PC-3 (cell line): ENCODE measurements at regions not wholly inside any gene's neighbourhood (a gene's known extent, or its start where the extent isn't known, plus 50 kb on each side); places are given as distances from the start of the nearest gene placed in this dataset.
"Not testable (repeated sequence)": the region's sequence is repeated elsewhere in the genome, so short reads cannot be mapped to it uniquely, and the experiment has no call there.

ENCODE experiments used
- ATAC-seq: fragments of 200-7000 bp; cut with Tn5 transposase; 2 replicates; pipeline ENCODE4 v1.9.1; 2020; ENCODE audit warnings: mild to moderate bottlenecking, moderate library complexity
- BruUV-seq: library from RNA; stranded (reverse); fragments of 400-500 nt; replicated peaks from 2 replicates; lab custom pipeline; 2021; lab: Mats Ljungman, UMichigan
- CTCF ChIA-PET: fragments of 300-600 bp; sonication (Branson Sonifier 250); formaldehyde crosslinking; loops from one replicate; lab custom pipeline; 2022; ENCODE audit warnings: antibody characterized with exemption; lab: Charles Lee
- POLR2A ChIA-PET: fragments of 300-600 bp; sonication (Branson Sonifier 250); formaldehyde crosslinking; loops from one replicate; lab custom pipeline; 2022; ENCODE audit warnings: antibody characterized with exemption; ENCODE audit not compliant: unreplicated experiment; lab: Charles Lee
- DNase-seq: peaks from one replicate; pipeline ENCODE4 v3.0.0-alpha.2; 2015
- H2AFZ ChIP-seq: fragments of 300-600 bp; sonication (generic); 2 replicates; pipeline ENCODE4 v1.6.0; 2016; ENCODE audit warnings: antibody characterized with exemption, low read length
- H3F3A ChIP-seq: fragments of 300-600 bp; sonication (generic); one replicate; pipeline ENCODE4 v1.6.0; 2017; ENCODE audit warnings: antibody characterized with exemption, low read length, control low read depth, mild to moderate bottlenecking; ENCODE audit not compliant: unreplicated experiment
- H3K27ac ChIP-seq: fragments of 300-600 bp; sonication (generic); 2 replicates; pipeline ENCODE4 v1.5.1; 2016; ENCODE audit warnings: mild to moderate bottlenecking, low read length
- H3K27me3 ChIP-seq: fragments of 300-600 bp; sonication (generic); 2 replicates; pipeline ENCODE4 v1.6.1; 2016; ENCODE audit warnings: low read length, mixed read lengths
- H3K36me3 ChIP-seq: fragments of 300-600 bp; sonication (generic); 2 replicates; pipeline ENCODE4 v1.6.1; 2016; ENCODE audit warnings: low read depth, mixed run types, low read length, mixed read lengths
- H3K4me1 ChIP-seq: fragments of 300-600 bp; sonication (generic); 2 replicates; pipeline ENCODE4 v1.5.1; 2016; ENCODE audit warnings: low read length; ENCODE audit not compliant: insufficient read depth
- H3K4me2 ChIP-seq: fragments of 300-600 bp; sonication (generic); 2 replicates; pipeline ENCODE4 v1.6.0; 2016; ENCODE audit warnings: low read length
- H3K4me3 ChIP-seq: fragments of 300-600 bp; sonication (generic); 2 replicates; pipeline ENCODE4 v1.5.1; 2016; ENCODE audit warnings: mild to moderate bottlenecking, low read length, mixed read lengths
- H3K79me2 ChIP-seq: fragments of 300-600 bp; sonication (generic); 2 replicates; pipeline ENCODE4 v1.6.1; 2017; ENCODE audit warnings: low read length, mixed read lengths
- H3K9ac ChIP-seq: fragments of 300-600 bp; sonication (generic); 2 replicates; pipeline ENCODE4 v1.6.0; 2016; ENCODE audit warnings: mild to moderate bottlenecking, low read length
- H3K9me2 ChIP-seq: fragments of 300-600 bp; sonication (generic); replicated peaks from 2 replicates; pipeline ENCODE4 v1.6.1; 2016; ENCODE audit warnings: mixed run types, low read length, mixed read lengths
- H3K9me3 ChIP-seq: fragments of 300-600 bp; sonication (generic); 2 replicates; pipeline ENCODE4 v1.6.1; 2016; ENCODE audit warnings: low read length, mixed read lengths
- H4K20me1 ChIP-seq: fragments of 300-600 bp; sonication (generic); 2 replicates; pipeline ENCODE4 v1.6.1; 2016; ENCODE audit warnings: low read length, mixed read lengths
- intact Hi-C: fragments of 100-400 bp; cut with micrococcal nuclease; formaldehyde crosslinking; loops from 2 replicates; pipeline ENCODE4 v1.9.0; 2023
- TF ChIP-seq, protein P1 (sequence below): fragments of 300-600 bp; sonication (generic); conservative IDR thresholded peaks from 2 replicates; pipeline ENCODE4 v1.5.1; 2017; ENCODE audit warnings: antibody characterized with exemption, low read depth, mild to moderate bottlenecking, low read length

DNA sequence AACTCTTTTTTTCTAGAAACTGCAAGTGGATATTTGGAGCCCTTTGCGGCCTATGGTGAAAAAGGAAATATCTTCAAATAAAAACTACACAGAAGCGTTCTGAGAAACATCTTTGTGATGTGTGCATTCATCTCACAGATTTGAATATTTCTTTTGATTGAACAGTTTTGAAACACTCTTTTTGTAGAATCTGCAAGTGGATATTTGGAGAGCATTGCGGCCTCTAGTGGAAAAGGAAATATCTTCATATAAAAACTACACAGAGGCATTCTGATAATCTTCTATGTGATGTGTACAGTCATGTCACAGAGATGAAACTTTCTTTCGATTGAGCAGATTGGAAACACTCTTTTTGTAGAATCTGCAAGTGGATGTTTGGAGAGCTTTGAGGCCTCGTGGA, 1833.6 kb downstream of the UQCRFS1 start:
- POLR2A ChIA-PET, H3K27me3 ChIP-seq, H3K79me2 ChIP-seq, H3K9me2 ChIP-seq, H3K4me3 ChIP-seq, ATAC-seq, H3K36me3 ChIP-seq, H3K9me3 ChIP-seq, H3K4me2 ChIP-seq, H3K27ac ChIP-seq, DNase-seq, H3K9ac ChIP-seq, intact Hi-C loops, H2AFZ ChIP-seq, BruUV-seq, H3F3A ChIP-seq, H3K4me1 ChIP-seq, H4K20me1 ChIP-seq, CTCF ChIA-PET: not testable (repeated sequence)
- TF ChIP-seq, protein P1, sequence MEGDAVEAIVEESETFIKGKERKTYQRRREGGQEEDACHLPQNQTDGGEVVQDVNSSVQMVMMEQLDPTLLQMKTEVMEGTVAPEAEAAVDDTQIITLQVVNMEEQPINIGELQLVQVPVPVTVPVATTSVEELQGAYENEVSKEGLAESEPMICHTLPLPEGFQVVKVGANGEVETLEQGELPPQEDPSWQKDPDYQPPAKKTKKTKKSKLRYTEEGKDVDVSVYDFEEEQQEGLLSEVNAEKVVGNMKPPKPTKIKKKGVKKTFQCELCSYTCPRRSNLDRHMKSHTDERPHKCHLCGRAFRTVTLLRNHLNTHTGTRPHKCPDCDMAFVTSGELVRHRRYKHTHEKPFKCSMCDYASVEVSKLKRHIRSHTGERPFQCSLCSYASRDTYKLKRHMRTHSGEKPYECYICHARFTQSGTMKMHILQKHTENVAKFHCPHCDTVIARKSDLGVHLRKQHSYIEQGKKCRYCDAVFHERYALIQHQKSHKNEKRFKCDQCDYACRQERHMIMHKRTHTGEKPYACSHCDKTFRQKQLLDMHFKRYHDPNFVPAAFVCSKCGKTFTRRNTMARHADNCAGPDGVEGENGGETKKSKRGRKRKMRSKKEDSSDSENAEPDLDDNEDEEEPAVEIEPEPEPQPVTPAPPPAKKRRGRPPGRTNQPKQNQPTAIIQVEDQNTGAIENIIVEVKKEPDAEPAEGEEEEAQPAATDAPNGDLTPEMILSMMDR, result peak; percentile 38

DNA sequence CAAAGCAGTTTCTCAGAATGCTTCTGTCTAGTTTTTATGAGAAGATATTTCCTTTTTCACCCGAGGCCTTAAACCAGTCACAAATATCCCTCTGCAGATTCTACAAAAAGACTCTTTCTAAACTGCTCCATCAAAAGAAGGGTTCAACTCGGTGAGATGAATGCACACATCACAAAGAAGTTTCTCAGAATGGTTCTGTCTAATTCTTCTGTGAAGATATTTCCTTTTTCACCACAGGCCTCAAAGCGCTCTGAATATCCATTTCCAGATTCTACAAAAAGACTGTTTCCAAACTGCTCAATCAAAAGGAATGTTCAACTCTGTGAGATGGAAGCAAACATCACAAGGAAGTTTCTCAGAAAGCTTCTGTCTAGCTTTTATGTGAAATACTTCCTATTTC, 1843.3 kb downstream of the UQCRFS1 start:
- H3K4me2 ChIP-seq, H3K27ac ChIP-seq, H3K4me3 ChIP-seq, H3K9ac ChIP-seq, H3K27me3 ChIP-seq, CTCF ChIA-PET, H3F3A ChIP-seq, ATAC-seq, DNase-seq, BruUV-seq, H3K9me3 ChIP-seq, H3K36me3 ChIP-seq, H3K79me2 ChIP-seq, H3K9me2 ChIP-seq, H4K20me1 ChIP-seq, POLR2A ChIA-PET, intact Hi-C loops, H3K4me1 ChIP-seq, H2AFZ ChIP-seq: not testable (repeated sequence)

DNA sequence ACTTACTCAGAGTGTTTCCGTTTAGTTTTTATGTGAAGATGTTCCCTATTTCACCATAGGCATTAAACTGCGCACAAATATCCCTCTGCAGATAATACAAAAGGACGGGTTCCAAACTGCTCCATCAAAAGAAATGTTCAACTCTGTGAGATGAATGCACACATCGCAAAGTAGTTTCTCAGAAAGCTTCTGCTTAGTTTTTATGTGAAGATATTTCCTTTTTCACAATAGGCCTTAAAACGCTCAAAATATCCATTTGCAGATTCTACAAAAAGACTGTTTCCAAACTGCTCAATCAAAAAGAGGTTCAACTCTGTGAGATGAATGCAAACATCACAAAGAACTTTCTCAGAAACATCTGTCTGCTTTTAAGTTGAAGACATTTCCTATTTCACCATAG, 1850.5 kb downstream of the UQCRFS1 start:
- intact Hi-C loops, ATAC-seq, H3K27me3 ChIP-seq, CTCF ChIA-PET, H3K79me2 ChIP-seq, H3K4me2 ChIP-seq, H4K20me1 ChIP-seq, H3K9me2 ChIP-seq, H2AFZ ChIP-seq, POLR2A ChIA-PET, H3K27ac ChIP-seq, H3K4me1 ChIP-seq, H3K9ac ChIP-seq, BruUV-seq, H3K36me3 ChIP-seq, H3K4me3 ChIP-seq, H3F3A ChIP-seq, DNase-seq: not testable (repeated sequence)
- peaks cover 49% of the 10 kb centered on the region for H3K9me3 ChIP-seq

DNA sequence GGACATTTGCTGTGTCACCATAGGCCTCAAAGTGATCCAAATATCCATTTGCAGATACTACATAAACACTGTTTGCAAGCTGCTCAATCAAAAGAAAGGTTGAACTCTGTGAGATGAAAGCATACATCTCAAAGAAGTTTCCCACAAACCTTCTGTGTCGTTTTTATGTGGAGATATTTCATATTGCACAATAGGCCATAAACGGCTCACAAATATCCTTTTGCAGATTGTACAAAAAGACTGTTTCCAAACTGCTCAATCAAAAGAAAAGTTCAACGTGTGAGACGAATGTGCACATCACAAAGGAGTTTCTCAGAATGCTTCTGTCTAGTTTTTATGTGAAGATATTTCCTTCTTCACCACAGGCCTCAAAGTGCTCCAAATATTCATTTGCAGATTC, 1857.4 kb downstream of the UQCRFS1 start:
- H3K4me1 ChIP-seq, DNase-seq, H3K4me2 ChIP-seq, intact Hi-C loops, H2AFZ ChIP-seq, BruUV-seq, CTCF ChIA-PET, H3K27me3 ChIP-seq, H3K27ac ChIP-seq, H3K9me2 ChIP-seq, H3K9ac ChIP-seq, H3K79me2 ChIP-seq, POLR2A ChIA-PET, H3F3A ChIP-seq, H4K20me1 ChIP-seq, H3K4me3 ChIP-seq, ATAC-seq: not testable (repeated sequence)
- Histone ChIP-seq H3K36me3 (peaks cover 12% of the 10 kb centered on the region; the same call in 1 of the 2 replicates), H3K9me3 (peaks cover 65% of the 10 kb centered on the region)
